CD4-positive, alpha-beta memory T cell (primary cell): ENCODE measurements at regions not wholly inside any gene's neighbourhood (a gene's known extent, or its start where the extent isn't known, plus 50 kb on each side); places are given as distances from the start of the nearest gene placed in this dataset.

ENCODE experiments used
- CTCF ChIA-PET: fragments of 350-600 bp; sonication (Branson Sonifier 250); formaldehyde crosslinking; loops from one replicate; lab custom pipeline; 2021; ENCODE audit warnings: inconsistent platforms; ENCODE audit not compliant: partially characterized antibody; lab: Charles Lee
- POLR2A ChIA-PET: fragments of 350-600 bp; sonication (Branson Sonifier 250); formaldehyde crosslinking; loops from one replicate; lab custom pipeline; 2021; ENCODE audit not compliant: partially characterized antibody; lab: Charles Lee
- DNase-seq, 5 donors: peaks; one replicate each; pipeline versions ENCODE4 v3.0.0 to v3.0.0-alpha.2; 2020 to 2022; ENCODE audit warnings: mixed read lengths in 1 of 5
- H3K27ac ChIP-seq: one replicate; pipeline ENCODE4 v1.7.0; 2013; ENCODE audit warnings: low read depth, low read length
- H3K27me3 ChIP-seq: 2 replicates; pipeline ENCODE4 v1.7.0; 2013; ENCODE audit warnings: mild to moderate bottlenecking, low read length, moderate library complexity; ENCODE audit not compliant: insufficient read depth
- H3K36me3 ChIP-seq: 2 replicates; pipeline ENCODE4 v1.7.0; 2013; ENCODE audit warnings: mild to moderate bottlenecking, low read length, moderate library complexity; ENCODE audit not compliant: insufficient read depth
- H3K4me1 ChIP-seq: 2 replicates; pipeline ENCODE4 v1.7.0; 2013; ENCODE audit warnings: mild to moderate bottlenecking, low read length, moderate library complexity; ENCODE audit not compliant: insufficient read depth
- H3K4me3 ChIP-seq, 2 donors: one replicate each; pipeline ENCODE4 v1.7.0; 2013; ENCODE audit warnings: low read length in 2 of 2, mild to moderate bottlenecking in 1 of 2
- H3K9me3 ChIP-seq, 2 donors: one replicate each; pipeline ENCODE4 v1.7.0; 2013; ENCODE audit warnings: low read length in 2 of 2, control low read depth in 1 of 2; ENCODE audit not compliant: control insufficient read depth in 1 of 2
- H3K27ac Mint-ChIP-seq, 7 donors: one replicate each; pipeline ENCODE4 v1.8.0; 2020 to 2021; ENCODE audit warnings: mixed read lengths in 7 of 7, mild to moderate bottlenecking in 6 of 7, inconsistent platforms in 3 of 7, moderate library complexity in 3 of 7
- H3K27me3 Mint-ChIP-seq, 2 donors: one replicate each; pipeline ENCODE4 v1.8.0; 2020 to 2021; ENCODE audit warnings: mixed read lengths in 2 of 2
- H3K36me3 Mint-ChIP-seq, 2 donors: one replicate each; pipeline ENCODE4 v1.8.0; 2020 to 2021; ENCODE audit warnings: mixed read lengths in 2 of 2, inconsistent platforms in 1 of 2, mild to moderate bottlenecking in 1 of 2
- H3K4me1 Mint-ChIP-seq, 4 donors: one replicate each; pipeline ENCODE4 v1.8.0; 2020 to 2021; ENCODE audit warnings: mixed read lengths in 4 of 4, mild to moderate bottlenecking in 1 of 4
- H3K4me3 Mint-ChIP-seq, 8 donors: one replicate each; pipeline ENCODE4 v1.8.0; 2020 to 2021; ENCODE audit warnings: mixed read lengths in 8 of 8, mild to moderate bottlenecking in 7 of 8, moderate library complexity in 6 of 8, inconsistent platforms in 3 of 8
- H3K9me3 Mint-ChIP-seq, 8 donors: one replicate each; pipeline ENCODE4 v1.8.0; 2020 to 2021; ENCODE audit warnings: mixed read lengths in 8 of 8, mild to moderate bottlenecking in 5 of 8, inconsistent platforms in 3 of 8, moderate library complexity in 1 of 8
- intact Hi-C: fragments of 100-400 bp; cut with micrococcal nuclease; formaldehyde crosslinking; loops from one replicate; pipeline ENCODE4 v1.15.1; 2023

GRCh38 chr9:89896806-89897340 is 292.1 kb downstream of the GADD45G start:
- no peak for DNase-seq
- no peaks in the 10 kb centered on the region for H3K36me3 Mint-ChIP-seq
- Histone ChIP-seq H3K36me3 (no peaks in the 10 kb centered on the region), H3K4me1 (no peaks in the 10 kb centered on the region), H3K9me3 (no peaks in the 10 kb centered on the region), H3K4me3 (no peak overlapping the region), H3K27me3 (peaks cover 5% of the 10 kb centered on the region), H3K27ac (no peak overlapping the region)
- no peak overlapping the region for H3K4me3 Mint-ChIP-seq
- intact Hi-C loops: no loop called here
- H3K27me3 Mint-ChIP-seq: peaks cover 14 to 17% of the 10 kb centered on the region in 2 donors
- peaks cover 0 to 3% (median 0%) of the 10 kb centered on the region in 8 donors for H3K9me3 Mint-ChIP-seq
- CTCF ChIA-PET: no interaction called here
- H3K27ac Mint-ChIP-seq: no peak overlapping the region
- no peaks in the 10 kb centered on the region for H3K4me1 Mint-ChIP-seq
- POLR2A ChIA-PET: no interaction called here

- Mint-ChIP-seq H3K4me3 (no peak overlapping the region), H3K36me3 (no peaks in the 10 kb centered on the region), H3K4me1 (no peaks in the 10 kb centered on the region), H3K27me3 (peaks cover 19 to 23% of the 10 kb centered on the region in 2 donors), H3K27ac (no peak overlapping the region), H3K9me3 (peaks cover 0 to 3% (median 0%) of the 10 kb centered on the region in 8 donors)
- no peaks in the 10 kb centered on the region for H3K4me1 ChIP-seq
- peaks cover 7% of the 10 kb centered on the region for H3K27me3 ChIP-seq
- intact Hi-C loops: no loop called here
- no peaks in the 10 kb centered on the region for H3K36me3 ChIP-seq
- H3K4me3 ChIP-seq: no peak overlapping the region
- no peaks in the 10 kb centered on the region for H3K9me3 ChIP-seq
- POLR2A ChIA-PET: no interaction called here
- CTCF ChIA-PET: no interaction called here
- DNase-seq: no peak
- no peak overlapping the region for H3K27ac ChIP-seq
Observed at GRCh38 chr9:89899573-89899972, 294.8 kb downstream of the GADD45G start.

GRCh38 chr9:89901920-89902319 is 297.1 kb downstream of the GADD45G start:
- H3K4me3 Mint-ChIP-seq: no peak overlapping the region
- no peaks in the 10 kb centered on the region for H3K4me1 Mint-ChIP-seq
- no peaks in the 10 kb centered on the region for H3K36me3 Mint-ChIP-seq
- no peak overlapping the region for H3K27ac Mint-ChIP-seq
- no peaks in the 10 kb centered on the region for H3K4me1 ChIP-seq
- H3K27me3 Mint-ChIP-seq: peaks cover 19 to 26% of the 10 kb centered on the region in 2 donors
- no peaks in the 10 kb centered on the region for H3K9me3 ChIP-seq
- no peaks in the 10 kb centered on the region for H3K36me3 ChIP-seq
- no peak overlapping the region for H3K4me3 ChIP-seq
- ChIA-PET POLR2A (no interaction called here), CTCF (no interaction called here)
- no peak for DNase-seq
- intact Hi-C loops: no loop called here
- peaks cover 0 to 3% (median 0%) of the 10 kb centered on the region in 8 donors for H3K9me3 Mint-ChIP-seq
- H3K27me3 ChIP-seq: peaks cover 3% of the 10 kb centered on the region
- H3K27ac ChIP-seq: no peak overlapping the region

- Mint-ChIP-seq H3K27ac (no peak overlapping the region), H3K4me3 (no peak overlapping the region), H3K36me3 (no peaks in the 10 kb centered on the region), H3K27me3 (peaks cover 18 to 26% of the 10 kb centered on the region in 2 donors), H3K4me1 (no peaks in the 10 kb centered on the region), H3K9me3 (peaks cover 0 to 3% (median 0%) of the 10 kb centered on the region in 8 donors)
- Histone ChIP-seq H3K27me3 (peaks cover 3% of the 10 kb centered on the region), H3K36me3 (no peaks in the 10 kb centered on the region), H3K27ac (no peak overlapping the region), H3K4me1 (no peaks in the 10 kb centered on the region), H3K4me3 (no peak overlapping the region), H3K9me3 (no peaks in the 10 kb centered on the region)
- ChIA-PET CTCF (no interaction called here), POLR2A (no interaction called here)
- intact Hi-C loops: no loop called here
- DNase-seq: no peak
Observed at GRCh38 chr9:89902450-89903140, 297.8 kb downstream of the GADD45G start.

GRCh38 chr9:89903141-89903475 is 298.3 kb downstream of the GADD45G start:
- intact Hi-C loops: no loop called here
- Histone ChIP-seq H3K4me1 (no peaks in the 10 kb centered on the region), H3K36me3 (no peaks in the 10 kb centered on the region), H3K27ac (no peak overlapping the region), H3K27me3 (peaks cover 3% of the 10 kb centered on the region), H3K9me3 (no peaks in the 10 kb centered on the region), H3K4me3 (no peak overlapping the region)
- POLR2A ChIA-PET: no interaction called here
- CTCF ChIA-PET: no interaction called here
- Mint-ChIP-seq H3K4me1 (no peaks in the 10 kb centered on the region), H3K27me3 (peaks cover 18 to 26% of the 10 kb centered on the region in 2 donors), H3K27ac (no peak overlapping the region), H3K4me3 (no peak overlapping the region), H3K36me3 (no peaks in the 10 kb centered on the region), H3K9me3 (peaks cover 0 to 3% (median 0%) of the 10 kb centered on the region in 8 donors)
- DNase-seq: no peak

GRCh38 chr9:89905606-89906338 is 301.0 kb downstream of the GADD45G start:
- H3K9me3 Mint-ChIP-seq: peaks cover 0 to 2% (median 0%) of the 10 kb centered on the region in 8 donors

GRCh38 chr9:89911721-89912604 is 307.2 kb downstream of the GADD45G start:
- ChIA-PET POLR2A (no interaction called here), CTCF (no interaction called here)
- H3K4me1 Mint-ChIP-seq: no peaks in the 10 kb centered on the region
- Histone ChIP-seq H3K36me3 (no peaks in the 10 kb centered on the region), H3K4me1 (no peaks in the 10 kb centered on the region), H3K27me3 (no peaks in the 10 kb centered on the region), H3K27ac (no peak overlapping the region), H3K4me3 (no peak overlapping the region), H3K9me3 (no peaks in the 10 kb centered on the region)
- H3K9me3 Mint-ChIP-seq: peaks cover 0 to 2% (median 0%) of the 10 kb centered on the region in 8 donors
- H3K27ac Mint-ChIP-seq: no peak overlapping the region
- intact Hi-C loops: no loop called here
- no peak overlapping the region for H3K4me3 Mint-ChIP-seq
- H3K36me3 Mint-ChIP-seq: no peaks in the 10 kb centered on the region
- no peak for DNase-seq
- peaks cover 0 to 1% of the 10 kb centered on the region in 2 donors for H3K27me3 Mint-ChIP-seq

More at GRCh38 chr9:89905606-89906338, 301.0 kb downstream of the GADD45G start:
- Mint-ChIP-seq H3K27me3 (peaks cover 10 to 13% of the 10 kb centered on the region in 2 donors), H3K4me3 (no peak overlapping the region), H3K36me3 (no peaks in the 10 kb centered on the region), H3K27ac (no peak overlapping the region), H3K4me1 (no peaks in the 10 kb centered on the region)
- Histone ChIP-seq H3K27me3 (peaks cover 3% of the 10 kb centered on the region), H3K4me1 (no peaks in the 10 kb centered on the region), H3K4me3 (no peak overlapping the region), H3K9me3 (no peaks in the 10 kb centered on the region), H3K27ac (no peak overlapping the region), H3K36me3 (no peaks in the 10 kb centered on the region)
- POLR2A ChIA-PET: no interaction called here
- intact Hi-C loops: no loop called here
- CTCF ChIA-PET: no interaction called here
- DNase-seq: no peak
